AG09309 (cell line): ENCODE measurements at regions not wholly inside any gene's neighbourhood (a gene's known extent, or its start where the extent isn't known, plus 50 kb on each side); places are given as distances from the start of the nearest gene placed in this dataset.
"Not testable (repeated sequence)": the region's sequence is repeated elsewhere in the genome, so short reads cannot be mapped to it uniquely, and the experiment has no call there.

Experiments
- DNase-seq: peaks from one replicate; pipeline ENCODE4 v3.0.0-alpha.2; 2010; ENCODE audit warnings: low read depth
- H3K4me3 ChIP-seq: 2 replicates; pipeline ENCODE4 v1.5.1; 2011; ENCODE audit warnings: mild to moderate bottlenecking, low read depth, low read length, moderate library complexity; ENCODE audit not compliant: control insufficient read depth
- TF ChIP-seq, protein P1 (sequence below): IDR thresholded peaks from 2 replicates; pipeline ENCODE4 v1.5.1; 2011; ENCODE audit warnings: mild to moderate bottlenecking, low read depth, low read length, inconsistent platforms; ENCODE audit not compliant: insufficient read depth, control insufficient read depth; ENCODE audit errors: missing control alignments

- no peak overlapping the region for H3K4me3 ChIP-seq
- TF ChIP-seq, protein P1, sequence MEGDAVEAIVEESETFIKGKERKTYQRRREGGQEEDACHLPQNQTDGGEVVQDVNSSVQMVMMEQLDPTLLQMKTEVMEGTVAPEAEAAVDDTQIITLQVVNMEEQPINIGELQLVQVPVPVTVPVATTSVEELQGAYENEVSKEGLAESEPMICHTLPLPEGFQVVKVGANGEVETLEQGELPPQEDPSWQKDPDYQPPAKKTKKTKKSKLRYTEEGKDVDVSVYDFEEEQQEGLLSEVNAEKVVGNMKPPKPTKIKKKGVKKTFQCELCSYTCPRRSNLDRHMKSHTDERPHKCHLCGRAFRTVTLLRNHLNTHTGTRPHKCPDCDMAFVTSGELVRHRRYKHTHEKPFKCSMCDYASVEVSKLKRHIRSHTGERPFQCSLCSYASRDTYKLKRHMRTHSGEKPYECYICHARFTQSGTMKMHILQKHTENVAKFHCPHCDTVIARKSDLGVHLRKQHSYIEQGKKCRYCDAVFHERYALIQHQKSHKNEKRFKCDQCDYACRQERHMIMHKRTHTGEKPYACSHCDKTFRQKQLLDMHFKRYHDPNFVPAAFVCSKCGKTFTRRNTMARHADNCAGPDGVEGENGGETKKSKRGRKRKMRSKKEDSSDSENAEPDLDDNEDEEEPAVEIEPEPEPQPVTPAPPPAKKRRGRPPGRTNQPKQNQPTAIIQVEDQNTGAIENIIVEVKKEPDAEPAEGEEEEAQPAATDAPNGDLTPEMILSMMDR = no peak
- DNase-seq = no peak
Observed at GRCh38 chr3:170801597-170801996, 68.4 kb downstream of the RPL22L1 start.

GRCh38 chr3:170800275-170800674 lies 69.7 kb downstream of the RPL22L1 start:
- not testable (repeated sequence) for H3K4me3 ChIP-seq, DNase-seq

GRCh38 chr3:170799009-170799408 lies 71.0 kb downstream of the RPL22L1 start:
- TF ChIP-seq, protein P1 = no peak
- no peak overlapping the region for H3K4me3 ChIP-seq
- DNase-seq = no peak

DNA sequence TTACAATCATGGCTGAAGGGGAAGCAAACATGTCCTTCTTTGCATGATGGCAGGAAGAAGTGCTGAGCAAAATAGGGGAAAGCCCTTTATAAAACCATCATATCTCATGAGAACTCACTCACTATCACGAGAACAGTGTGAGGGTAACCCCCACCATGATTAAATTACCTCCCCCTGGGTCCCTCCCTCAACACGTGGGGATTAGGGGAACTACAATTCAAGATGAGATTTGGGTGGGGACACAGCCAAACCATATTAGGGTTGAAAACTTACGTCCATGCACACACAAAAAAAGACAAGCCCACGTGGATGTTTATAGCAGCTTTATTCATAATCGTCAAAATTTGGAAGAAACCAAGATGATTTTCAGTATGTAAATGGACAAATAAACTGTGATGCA lies 72.3 kb downstream of the RPL22L1 start:
- TF ChIP-seq, protein P1 = no peak
- H3K4me3 ChIP-seq = no peak overlapping the region
- no peak for DNase-seq

- no peak overlapping the region for H3K4me3 ChIP-seq
- no peak for DNase-seq
- TF ChIP-seq, protein P1 = no peak
Observed at GRCh38 chr3:170792471-170792870, 77.5 kb downstream of the RPL22L1 start.

GRCh38 chr3:170790647-170791046 lies 79.3 kb downstream of the RPL22L1 start:
- TF ChIP-seq, protein P1 = no peak
- DNase-seq = no peak
- H3K4me3 ChIP-seq = no peak overlapping the region

DNA sequence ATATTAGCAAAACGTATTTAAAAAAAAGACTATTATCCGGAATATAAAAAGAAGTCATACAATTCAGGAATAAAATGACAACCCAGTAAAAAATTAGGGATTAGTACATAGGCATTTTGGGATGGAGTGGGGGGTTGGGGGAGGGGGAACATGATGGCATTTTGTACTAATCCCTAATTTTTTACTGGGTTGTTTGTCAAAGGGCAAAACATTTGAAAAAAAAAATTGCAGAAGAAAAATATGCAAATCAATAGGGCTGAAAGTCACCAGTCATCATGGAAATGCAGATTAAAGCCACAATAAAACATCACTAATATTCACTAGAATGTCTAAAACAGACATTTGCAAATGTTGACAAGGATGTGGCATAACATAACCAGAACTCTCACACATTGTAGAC lies 82.5 kb downstream of the RPL22L1 start:
- no peak for DNase-seq
- TF ChIP-seq, protein P1 = no peak
- H3K4me3 ChIP-seq = no peak overlapping the region
